AG04449 (cell line): ENCODE measurements at regions not wholly inside any gene's neighbourhood (a gene's known extent, or its start where the extent isn't known, plus 50 kb on each side); places are given as distances from the start of the nearest gene placed in this dataset.
A peak's percentile ranks its signal among the peaks of the same experiment; 100 is the strongest.
"Not testable (repeated sequence)": the region's sequence is repeated elsewhere in the genome, so short reads cannot be mapped to it uniquely, and the experiment has no call there.

Source experiments
- CTCF ChIA-PET: fragments of 350-600 bp; formaldehyde crosslinking; extraction: SDS; loops from one replicate; lab custom pipeline; 2021; ENCODE audit warnings: antibody characterized with exemption; lab: Yijun Ruan, JAX
- POLR2A ChIA-PET: fragments of 400-600, 350-600 bp; formaldehyde crosslinking; extraction: SDS; loops from one replicate; lab custom pipeline; 2020; ENCODE audit warnings: antibody characterized with exemption, inconsistent platforms; lab: Yijun Ruan, JAX
- DNase-seq: peaks from one replicate; pipeline ENCODE4 v3.0.0-alpha.2; 2010; ENCODE audit warnings: low read depth, low spot score
- H3K4me3 ChIP-seq: 2 replicates; pipeline ENCODE4 v1.5.1; 2011; ENCODE audit warnings: low read depth, mild to moderate bottlenecking, control low read depth, low read length
- TF ChIP-seq, protein P1 (sequence below): IDR thresholded peaks from one replicate; pipeline ENCODE4 v1.5.1; 2011; ENCODE audit warnings: mild to moderate bottlenecking, moderate library complexity, low read length, control low read depth, inconsistent platforms; ENCODE audit not compliant: insufficient read depth; ENCODE audit errors: missing control alignments

DNA sequence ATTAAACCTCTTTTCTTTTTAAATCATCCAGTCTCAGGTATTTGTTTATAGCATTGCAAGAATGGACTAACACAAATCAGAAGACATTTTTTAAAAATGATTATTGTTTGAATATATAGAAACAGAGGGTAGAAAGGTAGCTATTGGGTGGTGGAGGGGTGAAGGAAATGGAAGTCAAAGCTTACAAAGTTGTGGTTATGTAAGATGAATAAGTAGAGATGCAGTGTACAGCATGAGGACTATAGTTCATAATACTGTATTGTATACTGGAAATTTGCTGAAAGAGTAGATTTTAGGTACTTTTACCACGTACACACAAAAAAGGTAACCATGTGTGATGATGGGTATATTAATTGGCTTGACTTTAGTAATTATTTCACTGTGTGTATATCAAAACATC is 144.0 kb upstream of the FAM3C start:
- DNase-seq, result no peak
- ChIA-PET CTCF (interaction anchor here (1.0 kb wide), 1 partner anchor 169 kb away, joined by 3 read pairs; no protein-coding TSS in a partner anchor), POLR2A (no interaction called here)
- TF ChIP-seq, protein P1, sequence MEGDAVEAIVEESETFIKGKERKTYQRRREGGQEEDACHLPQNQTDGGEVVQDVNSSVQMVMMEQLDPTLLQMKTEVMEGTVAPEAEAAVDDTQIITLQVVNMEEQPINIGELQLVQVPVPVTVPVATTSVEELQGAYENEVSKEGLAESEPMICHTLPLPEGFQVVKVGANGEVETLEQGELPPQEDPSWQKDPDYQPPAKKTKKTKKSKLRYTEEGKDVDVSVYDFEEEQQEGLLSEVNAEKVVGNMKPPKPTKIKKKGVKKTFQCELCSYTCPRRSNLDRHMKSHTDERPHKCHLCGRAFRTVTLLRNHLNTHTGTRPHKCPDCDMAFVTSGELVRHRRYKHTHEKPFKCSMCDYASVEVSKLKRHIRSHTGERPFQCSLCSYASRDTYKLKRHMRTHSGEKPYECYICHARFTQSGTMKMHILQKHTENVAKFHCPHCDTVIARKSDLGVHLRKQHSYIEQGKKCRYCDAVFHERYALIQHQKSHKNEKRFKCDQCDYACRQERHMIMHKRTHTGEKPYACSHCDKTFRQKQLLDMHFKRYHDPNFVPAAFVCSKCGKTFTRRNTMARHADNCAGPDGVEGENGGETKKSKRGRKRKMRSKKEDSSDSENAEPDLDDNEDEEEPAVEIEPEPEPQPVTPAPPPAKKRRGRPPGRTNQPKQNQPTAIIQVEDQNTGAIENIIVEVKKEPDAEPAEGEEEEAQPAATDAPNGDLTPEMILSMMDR, result no peak
- H3K4me3 ChIP-seq, result no peak overlapping the region

DNA sequence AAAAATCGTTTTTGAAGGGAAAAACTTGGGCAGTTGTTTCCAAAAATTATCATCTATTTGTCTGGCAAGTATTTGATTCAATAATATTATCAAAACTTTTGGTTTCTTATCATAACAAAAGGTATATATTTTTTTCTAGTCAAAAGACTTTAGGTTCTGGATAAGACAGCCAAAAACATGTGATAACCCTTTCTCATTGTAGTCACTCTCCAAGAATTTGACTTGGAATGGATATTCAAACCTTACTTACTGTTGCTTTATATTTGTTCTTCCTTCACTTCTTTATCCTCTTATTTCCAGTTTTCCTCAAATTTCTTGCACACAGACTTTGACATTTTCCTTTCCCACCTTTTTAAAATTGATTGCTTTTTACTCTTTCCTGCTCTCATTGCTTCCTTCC is 140.9 kb upstream of the FAM3C start:
- ChIA-PET CTCF (interaction anchor here (1.3 to 2.7 kb wide), 4 partner anchors 8 to 11 kb away, joined by 5 to 11 read pairs (median 7); no protein-coding TSS in a partner anchor), POLR2A (no interaction called here)
- no peak overlapping the region for H3K4me3 ChIP-seq
- no peak for DNase-seq
- TF ChIP-seq, protein P1, result no peak

DNA sequence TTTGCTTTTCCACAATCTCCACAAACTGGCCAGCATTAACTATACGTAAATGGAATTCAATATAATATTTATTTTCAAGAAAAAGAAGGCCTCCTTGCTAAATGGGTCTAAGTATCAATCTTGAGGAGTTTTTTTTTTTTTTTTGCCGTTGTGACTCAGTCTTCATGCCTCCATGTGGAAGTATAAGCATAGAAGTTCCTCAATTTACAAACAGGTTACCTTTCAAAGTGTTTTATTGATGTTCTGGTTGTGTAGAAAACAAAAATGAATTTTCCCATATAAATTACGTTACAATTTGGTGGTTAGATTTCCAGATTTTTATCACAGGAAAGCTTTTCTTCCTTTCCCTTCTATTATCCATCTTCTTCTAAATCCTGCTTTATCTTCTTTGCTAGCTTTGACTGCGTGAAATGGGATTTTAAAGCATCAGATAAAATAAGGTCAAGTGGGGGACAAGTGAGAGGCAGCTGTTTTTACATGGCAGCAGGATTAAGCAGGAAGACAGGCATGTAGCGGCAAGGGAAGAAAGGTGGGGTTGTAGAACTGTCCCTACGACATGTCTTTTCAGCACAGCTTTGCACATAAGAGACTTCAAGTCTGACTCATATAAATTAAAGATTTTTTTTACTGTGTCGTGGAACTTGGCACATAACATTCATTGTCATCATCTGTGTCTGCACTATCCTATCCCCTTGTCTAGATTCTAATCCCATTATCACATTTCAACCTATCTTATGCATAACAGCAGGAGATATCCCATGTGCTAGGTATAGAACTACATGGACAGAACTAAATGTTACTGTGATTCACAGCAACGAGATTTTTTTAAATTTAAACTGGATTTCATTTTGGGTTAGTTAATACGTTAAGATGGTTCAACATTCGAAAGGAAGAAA is 135.3 kb upstream of the FAM3C start:
- DNase-seq, result no peak
- H3K4me3 ChIP-seq, result no peak overlapping the region
- ChIA-PET POLR2A (interaction anchor here (0.5 to 1.4 kb wide), 2 partner anchors 93 to 443 kb away, joined by 3 to 5 read pairs; no protein-coding TSS in a partner anchor), CTCF (interaction anchor here (0.7 to 1.8 kb wide), 5 partner anchors 12 to 135 kb away, joined by 3 to 7 read pairs (median 4); partner anchors contain the start of gene FAM3C)
- TF ChIP-seq, protein P1, result no peak

DNA sequence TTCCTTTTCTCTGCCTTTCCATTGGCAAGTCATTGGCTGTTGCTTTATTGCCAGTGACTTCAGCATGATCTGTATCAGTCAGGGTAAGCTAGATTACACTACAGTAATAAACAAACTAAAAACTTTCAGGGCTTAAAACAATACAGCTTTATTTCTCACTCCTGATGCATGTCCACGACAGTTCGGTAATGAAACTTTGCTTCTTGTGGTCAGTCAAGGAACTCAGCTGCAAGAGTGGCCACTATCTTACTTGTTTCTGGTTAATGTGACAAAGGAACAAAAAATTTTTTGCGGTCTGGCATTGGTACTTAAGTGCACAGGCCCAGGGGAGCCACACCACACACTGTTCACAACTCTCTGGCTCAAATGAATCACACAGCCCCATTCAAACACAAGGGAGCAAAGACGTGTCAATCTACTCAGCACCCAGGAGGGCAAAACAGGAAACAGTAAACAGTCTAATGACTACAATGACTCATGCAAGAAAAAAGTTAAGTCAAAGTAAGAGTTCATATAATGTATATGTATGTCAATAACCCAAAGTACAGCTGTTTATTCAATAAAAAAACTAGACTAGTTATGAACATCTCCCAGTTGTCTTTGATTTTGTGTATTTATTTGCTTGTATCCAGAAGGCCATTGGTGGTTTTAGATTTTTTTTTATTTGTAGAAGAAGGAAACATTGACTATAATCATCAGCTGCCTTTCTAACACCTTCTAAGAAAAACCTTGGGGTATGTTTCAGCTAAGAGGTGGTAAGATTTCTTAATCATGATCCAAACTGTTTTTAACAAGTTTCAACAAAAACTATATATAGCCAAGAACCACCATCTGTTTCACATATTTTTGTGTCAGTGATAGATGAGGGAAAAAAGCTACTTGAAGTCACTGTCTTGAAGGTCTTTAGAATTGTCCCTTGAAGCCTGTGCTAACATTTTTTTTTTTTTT is 134.4 kb upstream of the FAM3C start:
- ChIA-PET CTCF (interaction anchor here (0.7 to 1.8 kb wide), 7 partner anchors 11 to 163 kb away, joined by 3 to 7 read pairs (median 3); partner anchors contain the start of gene FAM3C), POLR2A (interaction anchor here (0.5 to 1.4 kb wide), 4 partner anchors 92 to 442 kb away, joined by 3 to 5 read pairs (median 4); partner anchors contain the start of gene FAM3C)
- H3K4me3 ChIP-seq, result no peak overlapping the region
- peak; percentile 95 for DNase-seq
- TF ChIP-seq, protein P1, result no peak

DNA sequence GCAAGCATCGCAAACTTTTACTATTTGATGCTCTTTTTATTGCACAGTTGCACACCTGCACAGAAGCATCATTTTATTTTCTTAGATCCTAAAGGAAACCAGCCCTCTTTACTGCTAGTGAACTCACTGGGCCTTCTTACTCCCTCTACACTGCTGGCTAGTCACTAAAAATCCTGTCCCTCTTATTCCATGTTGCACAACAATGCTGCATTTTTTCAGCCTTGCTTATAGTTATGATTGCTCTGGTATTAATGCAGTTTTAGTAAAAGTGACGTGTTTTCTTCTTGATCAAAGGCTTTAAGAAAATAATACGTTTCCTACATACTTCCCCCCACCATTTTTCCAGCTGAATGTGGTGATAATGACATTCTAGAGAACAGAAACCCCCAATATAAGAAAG is 132.9 kb upstream of the FAM3C start:
- TF ChIP-seq, protein P1, result no peak
- DNase-seq, result no peak
- no peak overlapping the region for H3K4me3 ChIP-seq
- ChIA-PET CTCF (interaction anchor here (1.1 kb wide), 1 partner anchor 162 kb away, joined by 3 read pairs; no protein-coding TSS in a partner anchor), POLR2A (interaction anchor here (0.6 kb wide), 1 partner anchor 132 kb away, joined by 3 read pairs; no protein-coding TSS in a partner anchor)

DNA sequence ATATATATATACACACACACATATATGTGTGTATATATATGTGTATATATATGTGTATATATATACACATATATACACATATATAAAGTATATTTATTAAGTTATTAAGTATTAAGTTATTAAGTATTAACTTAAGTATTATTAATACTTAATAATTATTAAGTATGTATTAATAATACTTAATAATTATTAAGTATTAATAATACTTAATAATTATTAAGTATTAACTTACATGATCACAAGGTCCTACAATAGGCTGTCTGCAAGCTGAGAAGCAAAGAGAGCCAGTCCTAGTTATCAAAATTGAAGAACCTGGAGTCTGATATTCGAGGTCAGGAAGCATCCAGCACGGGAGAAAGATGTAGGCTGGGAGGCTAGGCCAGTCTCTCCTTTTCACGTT is 130.1 kb upstream of the FAM3C start:
- CTCF ChIA-PET, result interaction anchor here (1.5 kb wide), 1 partner anchor 21 kb away, joined by 4 read pairs; no protein-coding TSS in a partner anchor
- POLR2A ChIA-PET, DNase-seq, H3K4me3 ChIP-seq: not testable (repeated sequence)
